HCT116 (cell line): ENCODE measurements at regions not wholly inside any gene's neighbourhood (a gene's known extent, or its start where the extent isn't known, plus 50 kb on each side); places are given as distances from the start of the nearest gene placed in this dataset.

Experiments used
- ATAC-seq: fragments of 200-7000 bp; cut with Tn5 transposase; 2 replicates; pipeline ENCODE4 v1.9.1; 2020; ENCODE audit warnings: mild to moderate bottlenecking, moderate library complexity
- BruUV-seq: library from RNA; stranded (reverse); fragments of 400-500 nt; replicated peaks from 2 replicates; lab custom pipeline; 2021; lab: Mats Ljungman, UMichigan
- CTCF ChIA-PET: fragments of 300-600 bp; sonication (Branson Sonifier 250); formaldehyde crosslinking; loops from one replicate; lab custom pipeline; 2021; ENCODE audit warnings: antibody characterized with exemption; lab: Charles Lee
- POLR2A ChIA-PET: fragments of 300-600, 350-600 bp; sonication (Branson Sonifier 250); formaldehyde crosslinking; loops from one replicate; lab custom pipeline; 2021; ENCODE audit warnings: antibody characterized with exemption; lab: Charles Lee
- RAD21 ChIA-PET, 2 experiments: fragments of 300-600 bp; sonication (Branson Sonifier 250); formaldehyde crosslinking; loops; one replicate each; lab custom pipeline; 2023; ENCODE audit warnings: low total read pairs in 2 of 2; ENCODE audit not compliant: uncharacterized antibody in 2 of 2, unreplicated experiment in 2 of 2, low non-redundant PET in 1 of 2; lab: Charles Lee
- DNase-seq: peaks from one replicate; pipeline ENCODE4 v3.0.0-alpha.2; 2010; ENCODE audit warnings: low read depth, low spot score
- H2AFZ ChIP-seq: fragments of 200-600 bp; shearing (Covaris generic), sonication (generic); 2 replicates; pipeline ENCODE4 v1.6.1; 2017; ENCODE audit warnings: low read depth, mixed run types, mixed read lengths, antibody characterized with exemption, low read length; ENCODE audit not compliant: poor library complexity, severe bottlenecking
- H3K27ac ChIP-seq: 2 replicates; pipeline ENCODE4 v1.5.1; 2012; ENCODE audit warnings: low read depth, low read length
- H3K27me3 ChIP-seq: fragments of 200-600 bp; sonication (generic); 2 replicates; pipeline ENCODE4 v1.6.1; 2016; ENCODE audit warnings: mixed run types, low read length, mixed read lengths; ENCODE audit not compliant: insufficient read depth
- H3K36me3 ChIP-seq, 2 experiments: fragments of 200-500 bp in 1 of 2; fragments of 200-600 bp in 1 of 2; sonication (Bioruptor generic) in 1 of 2; sonication (generic) in 1 of 2; 2 replicates each; pipeline versions ENCODE4 v1.5.1 to v1.6.1; 2014 to 2016; ENCODE audit warnings: low read length in 2 of 2, inconsistent platforms in 1 of 2, mixed read lengths in 1 of 2, mixed run types in 1 of 2; ENCODE audit not compliant: insufficient read depth in 2 of 2, control insufficient read depth in 1 of 2
- H3K4me1 ChIP-seq, 2 experiments: fragments of 200-600 bp in 1 of 2; sonication (generic) in 1 of 2; 2 replicates each; pipeline versions ENCODE4 v1.5.1 to v1.6.1; 2012 to 2017; ENCODE audit warnings: low read length in 2 of 2, inconsistent platforms in 1 of 2, mild to moderate bottlenecking in 1 of 2, mixed read lengths in 1 of 2, mixed run types in 1 of 2, moderate library complexity in 1 of 2; ENCODE audit not compliant: insufficient read depth in 2 of 2, control insufficient read depth in 1 of 2
- H3K4me2 ChIP-seq: fragments of 200-600 bp; sonication (generic); 2 replicates; pipeline ENCODE4 v1.6.1; 2017; ENCODE audit warnings: mixed run types, low read length, mixed read lengths
- H3K4me3 ChIP-seq, 2 experiments: fragments of 200-600 bp in 1 of 2; sonication (generic) in 1 of 2; replicated peaks in 1 of 2; 2 replicates each; pipeline ENCODE4 v1.5.1; 2011 to 2016; ENCODE audit warnings: low read length in 2 of 2, control low read depth in 1 of 2, low read depth in 1 of 2, mild to moderate bottlenecking in 1 of 2, mixed read lengths in 1 of 2, mixed run types in 1 of 2
- H3K79me2 ChIP-seq: fragments of 200-600 bp; sonication (generic); 2 replicates; pipeline ENCODE4 v1.6.1; 2017; ENCODE audit warnings: mild to moderate bottlenecking, mixed run types, low read length, moderate library complexity, mixed read lengths; ENCODE audit not compliant: insufficient read depth
- H3K9ac ChIP-seq: fragments of 200-600 bp; sonication (generic); 2 replicates; pipeline ENCODE4 v1.6.1; 2016; ENCODE audit warnings: low read length, mixed read lengths
- H3K9me2 ChIP-seq: fragments of 200-600 bp; sonication (generic), shearing (Covaris generic); 2 replicates; pipeline ENCODE4 v1.6.1; 2017; ENCODE audit warnings: mixed run types, mild to moderate bottlenecking, moderate library complexity; ENCODE audit not compliant: insufficient read depth
- H3K9me3 ChIP-seq, 2 experiments: fragments of 200-500 bp in 1 of 2; fragments of 200-600 bp in 1 of 2; sonication (Bioruptor generic) in 1 of 2; sonication (generic) in 1 of 2; 2 replicates each; pipeline ENCODE4 v1.6.1; 2014 to 2017; ENCODE audit warnings: low read length in 2 of 2, mixed read lengths in 2 of 2, inconsistent platforms in 1 of 2, low read depth in 1 of 2, mild to moderate bottlenecking in 1 of 2, mixed run types in 1 of 2, moderate library complexity in 1 of 2; ENCODE audit not compliant: control insufficient read depth in 1 of 2, insufficient read depth in 1 of 2
- H4K20me1 ChIP-seq: fragments of 200-600 bp; sonication (generic), shearing (Covaris generic); 2 replicates; pipeline ENCODE4 v1.6.1; 2017; ENCODE audit warnings: mixed run types, mild to moderate bottlenecking, moderate library complexity; ENCODE audit not compliant: insufficient read depth
- CTCF ChIP-seq, 3 experiments: fragments of 200-600 bp in 1 of 3; sonication (generic) in 1 of 3; IDR thresholded peaks in 2 of 3; conservative IDR thresholded peaks in 1 of 3; 2 replicates each; pipeline ENCODE4 v1.5.1; 2012 to 2017; ENCODE audit warnings: low read depth in 2 of 3, low read length in 2 of 3, antibody characterized with exemption in 1 of 3, borderline replicate concordance in 1 of 3, control low read depth in 1 of 3, mild to moderate bottlenecking in 1 of 3, mixed read lengths in 1 of 3, mixed run types in 1 of 3, moderate library complexity in 1 of 3; ENCODE audit not compliant: insufficient read depth in 1 of 3
- EGR1 ChIP-seq: IDR thresholded peaks from 2 replicates; pipeline ENCODE4 v1.6.1; 2012; ENCODE audit warnings: low read depth
- EZH2phosphoT487 ChIP-seq: fragments of 200-600 bp; IDR thresholded peaks from 2 replicates; pipeline ENCODE4 v1.6.1; 2018; ENCODE audit warnings: antibody characterized with exemption, borderline replicate concordance
- FOSL1 ChIP-seq: IDR thresholded peaks from 2 replicates; pipeline ENCODE4 v1.6.1; 2012; ENCODE audit warnings: low read depth
- JUND ChIP-seq: IDR thresholded peaks from 2 replicates; pipeline ENCODE4 v1.6.1; 2012
- MAX ChIP-seq: IDR thresholded peaks from 2 replicates; pipeline ENCODE4 v1.6.1; 2012
- POLR2A ChIP-seq: IDR thresholded peaks from 2 replicates; pipeline ENCODE4 v1.7.0; 2011; ENCODE audit warnings: borderline replicate concordance; ENCODE audit not compliant: insufficient read depth, insufficient read length; ENCODE audit errors: extremely low read depth
- RAD21 ChIP-seq: IDR thresholded peaks from 2 replicates; pipeline ENCODE4 v1.6.1; 2012; ENCODE audit warnings: low read depth, mild to moderate bottlenecking
- REST ChIP-seq: IDR thresholded peaks from 2 replicates; pipeline ENCODE4 v1.6.1; 2012; ENCODE audit warnings: low read depth
- YY1 ChIP-seq: IDR thresholded peaks from 2 replicates; pipeline ENCODE4 v1.6.1; 2011; ENCODE audit warnings: low read length, low read depth, moderate library complexity, mild to moderate bottlenecking; ENCODE audit not compliant: insufficient replicate concordance; ENCODE audit errors: extremely low read depth
- ZFX ChIP-seq: fragments of 450-650 bp; IDR thresholded peaks from 2 replicates; pipeline ENCODE4 v1.6.1; 2017
- ZNF274 ChIP-seq: fragments of 200-500 bp; sonication (Bioruptor generic); IDR thresholded peaks from 2 replicates; pipeline ENCODE4 v1.6.1; 2014; ENCODE audit warnings: mild to moderate bottlenecking, low read depth, low read length, inconsistent platforms
- intact Hi-C: fragments of 100-400 bp; cut with micrococcal nuclease; formaldehyde crosslinking; loops from 2 replicates; pipeline ENCODE4 v1.10.0; 2022

- RAD21 ChIA-PET: no interaction called here
- CTCF ChIA-PET: no interaction called here
Measured at GRCh38 chr7:63027075-63027474, 971.6 kb upstream of the ZNF722 start.

GRCh38 chr7:63028376-63029206 is 970.1 kb upstream of the ZNF722 start:
- H3K4me2 ChIP-seq: no peak overlapping the region
- no peak overlapping the region for H3K9ac ChIP-seq
- BruUV-seq: no TSS peak
- no peak for ATAC-seq
- ChIA-PET RAD21 (no interaction called here), CTCF (no interaction called here), POLR2A (no interaction called here)
- no peak overlapping the region for H2AFZ ChIP-seq
- DNase-seq: no peak
- no peak overlapping the region for H3K4me3 ChIP-seq
- no peaks in the 10 kb centered on the region for H3K79me2 ChIP-seq
- H4K20me1 ChIP-seq: no peaks in the 10 kb centered on the region
- no peaks in the 10 kb centered on the region for H3K27me3 ChIP-seq
- intact Hi-C loops: no loop called here
- H3K36me3 ChIP-seq: no peaks in the 10 kb centered on the region
- no peaks in the 10 kb centered on the region for H3K9me2 ChIP-seq
- H3K27ac ChIP-seq: no peak overlapping the region
- no peaks in the 10 kb centered on the region for H3K4me1 ChIP-seq
- H3K9me3 ChIP-seq: peaks cover 16 to 23% of the 10 kb centered on the region in 2 experiments; a peak in 2 of 4 replicates
- TF ChIP-seq JUND: no peak
- no peak for TF ChIP-seq ZNF274
- no peak for TF ChIP-seq ZFX
- TF ChIP-seq REST: no peak
- TF ChIP-seq CTCF (IDR thresholded peaks at IDR 0.05 in 2 of 3, conservative IDR thresholded peaks at IDR 0.05 in 1 of 3; ENCODE audit: borderline replicate concordance in 1 of 3, insufficient read depth in 1 of 3, low read depth in 2 of 3, low read length in 2 of 3): no peak
- TF ChIP-seq RAD21: no peak
- no peak for TF ChIP-seq MAX
- TF ChIP-seq EZH2phosphoT487: no peak
- TF ChIP-seq FOSL1: no peak
- no peak for TF ChIP-seq EGR1

More at GRCh38 chr7:63027075-63027474, 971.6 kb upstream of the ZNF722 start:
- no peaks in the 10 kb centered on the region for H4K20me1 ChIP-seq
- no peaks in the 10 kb centered on the region for H3K4me1 ChIP-seq
- no peak overlapping the region for H3K4me3 ChIP-seq
- H3K36me3 ChIP-seq: no peaks in the 10 kb centered on the region
- no peak overlapping the region for H3K27ac ChIP-seq
- H2AFZ ChIP-seq: no peak overlapping the region
- no TSS peak for BruUV-seq
- ATAC-seq (no peak), DNase-seq (no peak)
- no peaks in the 10 kb centered on the region for H3K79me2 ChIP-seq
- H3K9ac ChIP-seq: no peak overlapping the region
- H3K27me3 ChIP-seq: no peaks in the 10 kb centered on the region
- intact Hi-C loops: no loop called here
- POLR2A ChIA-PET: no interaction called here
- TF ChIP-seq RAD21 (no peak), EZH2phosphoT487 (no peak), FOSL1 (no peak), ZFX (no peak), POLR2A (no peak), MAX (no peak), YY1 (no peak), EGR1 (no peak)
- TF ChIP-seq, all 23 proteins: peak for 0
- Histone ChIP-seq H3K9me2 (no peaks in the 10 kb centered on the region), H3K4me2 (no peak overlapping the region), H3K9me3 (peaks cover 13 to 25% of the 10 kb centered on the region in 2 experiments; a peak in 2 of 4 replicates)
